ENCODE measurements at regions not wholly inside any gene's neighbourhood (a gene's known extent, or its start where the extent isn't known, plus 50 kb on each side); places are given as distances from the start of the nearest gene placed in this dataset.

DNA sequence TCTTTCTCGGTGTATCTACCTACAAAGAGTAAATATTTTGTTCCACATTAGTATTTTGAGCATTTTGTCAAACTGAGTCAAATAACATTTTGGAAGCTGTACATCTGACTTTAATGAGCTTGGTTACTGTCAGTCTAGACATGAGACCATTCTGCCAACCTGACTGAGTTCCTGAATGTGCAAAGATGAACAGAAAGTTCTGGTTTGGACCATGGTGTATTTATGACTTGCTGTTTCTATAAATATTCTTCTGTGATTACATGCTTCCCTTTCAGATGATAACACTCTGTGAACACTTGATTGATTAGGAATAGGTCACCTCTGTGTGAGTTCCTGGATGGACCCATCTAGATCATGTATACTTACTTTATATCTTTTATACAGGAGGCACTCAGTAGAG lies 827.8 kb downstream of the VRK1 start:
- no peak for TF ChIP-seq EZH2 (IDR thresholded peaks at IDR 0.05; ENCODE audit: insufficient read depth, poor library complexity, severe bottlenecking)
- TF ChIP-seq EZH2phosphoT487 (IDR thresholded peaks at IDR 0.05; ENCODE audit: insufficient read depth, low read depth) = no peak

All from GM23248 (cell line).